PFSK-1 (cell line): ENCODE measurements at regions not wholly inside any gene's neighbourhood (a gene's known extent, or its start where the extent isn't known, plus 50 kb on each side); places are given as distances from the start of the nearest gene placed in this dataset.

ENCODE experiments used
- FOXP2 ChIP-seq: optimal IDR thresholded peaks from 2 replicates; pipeline ENCODE3; 2011; ENCODE audit warnings: borderline replicate concordance, control low read depth, inconsistent platforms; ENCODE audit not compliant: insufficient read depth; ENCODE audit errors: extremely low read length, extremely low read depth
- POLR2AphosphoS5 ChIP-seq: IDR thresholded peaks from 2 replicates; pipeline ENCODE4 v1.6.1; 2012; ENCODE audit warnings: low read depth, mild to moderate bottlenecking, control low read depth, low read length, moderate library complexity
- REST ChIP-seq, 2 experiments: IDR thresholded peaks; 2 replicates each; pipeline versions ENCODE4 v1.6.1 to v1.8.0; 2011 to 2012; ENCODE audit warnings: low read depth in 2 of 2, low read length in 2 of 2, control low read depth in 1 of 2, inconsistent platforms in 1 of 2, mild to moderate bottlenecking in 1 of 2, moderate library complexity in 1 of 2; ENCODE audit not compliant: insufficient read depth in 1 of 2
- SIN3A ChIP-seq: IDR thresholded peaks from 2 replicates; pipeline ENCODE4 v1.6.1; 2012; ENCODE audit warnings: mild to moderate bottlenecking, low read length, moderate library complexity, borderline replicate concordance; ENCODE audit not compliant: insufficient read depth
- TAF1 ChIP-seq: IDR thresholded peaks from 2 replicates; pipeline ENCODE4 v1.6.1; 2012; ENCODE audit warnings: low read length, control low read depth, borderline replicate concordance; ENCODE audit not compliant: insufficient read depth

- no peak for TF ChIP-seq REST (IDR thresholded peaks at IDR 0.05; ENCODE audit: insufficient read depth in 1 of 2, low read depth in 2 of 2, low read length in 2 of 2)
- TF ChIP-seq SIN3A = no peak
- TF ChIP-seq POLR2AphosphoS5 = no peak
- TF ChIP-seq FOXP2 = no peak
- TF ChIP-seq TAF1 = no peak
Measured at GRCh38 chr6:90895299-90896074, 308.6 kb upstream of the MAP3K7 start.

- TF ChIP-seq FOXP2 = no peak
- no peak for TF ChIP-seq TAF1
Measured at GRCh38 chr6:90894285-90895130, 307.6 kb upstream of the MAP3K7 start.

GRCh38 chr6:90893400-90893799, 306.5 kb upstream of the MAP3K7 start:
- TF ChIP-seq REST (IDR thresholded peaks at IDR 0.05; ENCODE audit: insufficient read depth in 1 of 2, low read depth in 2 of 2, low read length in 2 of 2) (no peak), SIN3A (no peak), POLR2AphosphoS5 (no peak), TAF1 (no peak), FOXP2 (no peak)

- TF ChIP-seq FOXP2 (no peak), SIN3A (no peak), POLR2AphosphoS5 (no peak), REST (IDR thresholded peaks at IDR 0.05; ENCODE audit: insufficient read depth in 1 of 2, low read depth in 2 of 2, low read length in 2 of 2) (no peak), TAF1 (no peak)
Measured at GRCh38 chr6:90892271-90892670, 305.4 kb upstream of the MAP3K7 start.

- TF ChIP-seq SIN3A (no peak), FOXP2 (no peak)
Measured at GRCh38 chr6:90891355-90891754, 304.5 kb upstream of the MAP3K7 start.

GRCh38 chr6:90890683-90891330, 303.9 kb upstream of the MAP3K7 start:
- TF ChIP-seq REST (IDR thresholded peaks at IDR 0.05; ENCODE audit: insufficient read depth in 1 of 2, low read depth in 2 of 2, low read length in 2 of 2) = no peak
- no peak for TF ChIP-seq FOXP2
- no peak for TF ChIP-seq TAF1
- no peak for TF ChIP-seq SIN3A
- no peak for TF ChIP-seq POLR2AphosphoS5
